ENCODE measurements at regions not wholly inside any gene's neighbourhood (a gene's known extent, or its start where the extent isn't known, plus 50 kb on each side); places are given as distances from the start of the nearest gene placed in this dataset.

GRCh38 chr3:71849681-71850080, 64.7 kb upstream of the PROK2 start:
- no peak for DNase-seq

- no peak for DNase-seq
Measured at GRCh38 chr3:71847794-71848193, 62.8 kb upstream of the PROK2 start.

- no peak for DNase-seq
Measured at GRCh38 chr3:71846185-71846584, 61.2 kb upstream of the PROK2 start.

GRCh38 chr3:71843071-71843470, 58.1 kb upstream of the PROK2 start:
- DNase-seq = no peak

GRCh38 chr3:71838406-71838805, 53.5 kb upstream of the PROK2 start:
- no peak for DNase-seq

All from activated T-cell treated with anti-CD3 and anti-CD28 coated beads, Interleukin-2, amount 50 U/mL, for 48 hours (primary cell).